B cell (primary cell): ENCODE measurements at regions not wholly inside any gene's neighbourhood (a gene's known extent, or its start where the extent isn't known, plus 50 kb on each side); places are given as distances from the start of the nearest gene placed in this dataset.

Experiments used
- CTCF ChIP-seq: fragments of 200-600 bp; IDR thresholded peaks from one replicate; pipeline ENCODE4 v1.8.0; 2022; ENCODE audit warnings: antibody characterized with exemption, mild to moderate bottlenecking
- EZH2 ChIP-seq: IDR thresholded peaks from 2 replicates; pipeline ENCODE4 v1.6.1; 2012; ENCODE audit warnings: borderline replicate concordance, low read depth, mild to moderate bottlenecking, moderate library complexity, low read length; ENCODE audit not compliant: insufficient read depth, poor library complexity, severe bottlenecking

DNA sequence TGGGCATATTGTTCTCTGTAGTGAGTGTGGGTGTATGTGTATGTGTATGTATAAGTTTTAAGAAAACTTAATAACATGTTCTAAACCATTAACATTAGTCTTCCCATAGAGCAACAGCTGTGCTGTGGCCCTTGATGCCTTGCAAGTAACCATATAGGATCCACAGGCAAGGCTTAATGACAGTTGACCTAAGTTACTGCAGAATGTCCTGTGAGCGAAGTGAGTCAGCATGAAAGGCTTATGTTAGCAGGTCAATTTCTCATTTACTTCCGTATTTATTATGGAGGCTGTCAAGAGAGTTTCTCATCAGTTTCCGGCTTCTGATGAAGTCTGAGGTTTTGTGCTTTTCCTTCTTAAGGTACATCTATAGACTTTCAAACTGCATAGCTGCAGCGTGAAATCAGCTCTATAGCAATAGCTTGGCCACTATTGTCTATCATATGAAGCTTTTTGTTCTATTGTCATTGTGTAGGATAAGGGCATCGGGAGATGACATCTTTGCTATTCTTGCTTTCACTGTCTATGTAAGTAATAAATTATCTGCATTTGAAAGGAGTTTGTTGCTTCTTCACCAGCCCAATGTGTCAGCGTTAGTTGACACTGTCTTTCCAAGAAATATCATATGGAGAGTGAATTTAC, 1153.4 kb upstream of the AGA start:
- TF ChIP-seq CTCF (no peak), EZH2 (no peak)
